Common myeloid progenitor, CD34-positive (primary cell): ENCODE measurements at regions not wholly inside any gene's neighbourhood (a gene's known extent, or its start where the extent isn't known, plus 50 kb on each side); places are given as distances from the start of the nearest gene placed in this dataset.

Experiments used
- CTCF ChIA-PET: fragments of 350-600 bp; sonication (Branson Sonifier 250); formaldehyde crosslinking; loops from one replicate; lab custom pipeline; 2021; ENCODE audit warnings: antibody characterized with exemption; lab: Charles Lee
- POLR2A ChIA-PET: fragments of 350-600 bp; sonication (Branson Sonifier 250); formaldehyde crosslinking; loops from one replicate; lab custom pipeline; 2021; ENCODE audit warnings: antibody characterized with exemption; lab: Charles Lee
- DNase-seq, 3 donors: peaks; one replicate each; pipeline versions ENCODE4 v3.0.0 to v3.0.0-alpha.2; 2013
- H3K27ac ChIP-seq, 2 experiments: 1 replicate in 1 of 2; 2 replicates in 1 of 2; pipeline ENCODE4 v1.7.0; 2013; ENCODE audit warnings: inconsistent platforms in 2 of 2, low read length in 2 of 2, mild to moderate bottlenecking in 2 of 2, low read depth in 1 of 2, moderate library complexity in 1 of 2; ENCODE audit not compliant: severe bottlenecking in 2 of 2, insufficient read depth in 1 of 2, poor library complexity in 1 of 2
- H3K27me3 ChIP-seq, 5 experiments: replicated peaks in 2 of 5; 1 replicate in 3 of 5; 2 replicates in 2 of 5; pipeline versions ENCODE4 v1.6.1 to v1.7.0; 2013; ENCODE audit warnings: low read length in 4 of 5, mild to moderate bottlenecking in 2 of 5, moderate library complexity in 2 of 5, inconsistent platforms in 1 of 5; ENCODE audit not compliant: insufficient read depth in 5 of 5, control insufficient read depth in 4 of 5
- H3K36me3 ChIP-seq, 4 experiments: 1 replicate in 2 of 4; 2 replicates in 2 of 4; pipeline versions ENCODE4 v1.6.1 to v1.7.0; 2013; ENCODE audit warnings: low read length in 3 of 4, control low read depth in 1 of 4, mild to moderate bottlenecking in 1 of 4; ENCODE audit not compliant: control insufficient read depth in 4 of 4, insufficient read depth in 4 of 4
- H3K4me1 ChIP-seq, 4 experiments: 1 replicate in 3 of 4; 2 replicates in 1 of 4; pipeline versions ENCODE4 v1.6.1 to v1.7.1; 2013; ENCODE audit warnings: low read length in 3 of 4, mild to moderate bottlenecking in 3 of 4, control low read depth in 1 of 4, inconsistent platforms in 1 of 4, moderate library complexity in 1 of 4; ENCODE audit not compliant: control insufficient read depth in 4 of 4, insufficient read depth in 4 of 4; ENCODE audit errors: control extremely low read depth in 1 of 4
- H3K4me3 ChIP-seq, 7 experiments: 1 replicate in 4 of 7; 2 replicates in 3 of 7; pipeline versions ENCODE4 v1.5.1 to v1.7.0; 2013; ENCODE audit warnings: mild to moderate bottlenecking in 7 of 7, low read length in 6 of 7, moderate library complexity in 6 of 7, inconsistent platforms in 2 of 7, low read depth in 2 of 7, control low read depth in 1 of 7; ENCODE audit not compliant: insufficient read depth in 4 of 7, control insufficient read depth in 1 of 7; ENCODE audit errors: extremely low read depth in 1 of 7
- H3K9me3 ChIP-seq, 5 experiments: 1 replicate in 4 of 5; 2 replicates in 1 of 5; pipeline versions ENCODE4 v1.6.1 to v1.7.1; 2013; ENCODE audit warnings: low read length in 4 of 5, mild to moderate bottlenecking in 2 of 5, inconsistent platforms in 1 of 5, low read depth in 1 of 5, moderate library complexity in 1 of 5; ENCODE audit not compliant: control insufficient read depth in 4 of 5, insufficient read depth in 2 of 5; ENCODE audit errors: control extremely low read depth in 1 of 5
- WGBS: methylation state at CpG from one replicate; pipeline ENCODE4 v1.1.5; 2013; ENCODE audit not compliant: insufficient coverage; 5-methylcytosine and 5-hydroxymethylcytosine counted together

GRCh38 chr22:48558016-48558415 is 1269.7 kb downstream of the BRD1 start:
- DNase-seq = no peak
- Histone ChIP-seq H3K4me1 (peaks cover 0 to 11% (median 4%) of the 10 kb centered on the region in 4 experiments), H3K27ac (no peak overlapping the region), H3K36me3 (no peaks in the 10 kb centered on the region), H3K9me3 (no peaks in the 10 kb centered on the region), H3K27me3 (no peaks in the 10 kb centered on the region), H3K4me3 (no peak overlapping the region)
- ChIA-PET POLR2A (no interaction called here), CTCF (no interaction called here)
- WGBS = 99% methylated on average over 12 of the region's 12 CpGs

GRCh38 chr22:48557473-48557872 is 1270.2 kb downstream of the BRD1 start:
- H3K27me3 ChIP-seq = no peaks in the 10 kb centered on the region

GRCh38 chr22:48556751-48557150 is 1270.9 kb downstream of the BRD1 start:
- Histone ChIP-seq H3K4me3 (no peak overlapping the region), H3K36me3 (no peaks in the 10 kb centered on the region), H3K4me1 (peaks cover 0 to 11% (median 4%) of the 10 kb centered on the region in 4 experiments), H3K27me3 (no peaks in the 10 kb centered on the region), H3K27ac (no peak overlapping the region), H3K9me3 (no peaks in the 10 kb centered on the region)
- no peak for DNase-seq
- CTCF ChIA-PET = no interaction called here
- WGBS = 98% methylated on average over 11 of the region's 12 CpGs
- POLR2A ChIA-PET = no interaction called here

More at GRCh38 chr22:48557473-48557872, 1270.2 kb downstream of the BRD1 start:
- WGBS = 95% methylated on average over 11 of the region's 11 CpGs
- H3K9me3 ChIP-seq = no peaks in the 10 kb centered on the region
- H3K4me3 ChIP-seq = no peak overlapping the region
- no peak overlapping the region for H3K27ac ChIP-seq
- no peak for DNase-seq
- peaks cover 0 to 11% (median 4%) of the 10 kb centered on the region in 4 experiments for H3K4me1 ChIP-seq
- ChIA-PET CTCF (no interaction called here), POLR2A (no interaction called here)
- no peaks in the 10 kb centered on the region for H3K36me3 ChIP-seq

- Histone ChIP-seq H3K36me3 (no peaks in the 10 kb centered on the region), H3K27ac (no peak overlapping the region), H3K9me3 (no peaks in the 10 kb centered on the region), H3K4me1 (peaks cover 0 to 11% (median 4%) of the 10 kb centered on the region in 4 experiments), H3K27me3 (no peaks in the 10 kb centered on the region), H3K4me3 (no peak overlapping the region)
- no peak for DNase-seq
- WGBS = 97% methylated on average over 8 of the region's 8 CpGs
- POLR2A ChIA-PET = no interaction called here
- CTCF ChIA-PET = no interaction called here
Measured at GRCh38 chr22:48556222-48556621, 1271.5 kb downstream of the BRD1 start.

- no peaks in the 10 kb centered on the region for H3K27me3 ChIP-seq
- ChIA-PET CTCF (interaction anchor here (0.9 to 2.3 kb wide), 3 partner anchors 9 to 19 kb away, joined by 3 to 8 read pairs (median 5); no protein-coding TSS in a partner anchor), POLR2A (no interaction called here)
- H3K4me1 ChIP-seq = peaks cover 0 to 11% (median 4%) of the 10 kb centered on the region in 4 experiments
- no peaks in the 10 kb centered on the region for H3K36me3 ChIP-seq
- peak overlapping the region in 1 of 7 experiments; percentile 1 for H3K4me3 ChIP-seq
- H3K27ac ChIP-seq = no peak overlapping the region
- no peaks in the 10 kb centered on the region for H3K9me3 ChIP-seq
- no peak for DNase-seq
- WGBS = 72% methylated on average over 8 of the region's 10 CpGs
Measured at GRCh38 chr22:48555606-48556005, 1272.1 kb downstream of the BRD1 start.

GRCh38 chr22:48554893-48555572 is 1272.6 kb downstream of the BRD1 start:
- Histone ChIP-seq H3K27ac (no peak overlapping the region), H3K27me3 (no peaks in the 10 kb centered on the region), H3K36me3 (no peaks in the 10 kb centered on the region), H3K9me3 (no peaks in the 10 kb centered on the region), H3K4me3 (peak overlapping the region in 1 of 7 experiments; percentile 1), H3K4me1 (peaks cover 0 to 11% (median 4%) of the 10 kb centered on the region in 4 experiments)
- ChIA-PET CTCF (interaction anchor here (0.9 to 2.3 kb wide), 3 partner anchors 10 to 19 kb away, joined by 3 to 8 read pairs (median 5); no protein-coding TSS in a partner anchor), POLR2A (no interaction called here)
- 80% methylated on average over 12 of the region's 22 CpGs for WGBS
- DNase-seq = no peak

GRCh38 chr22:48553694-48554308 is 1273.9 kb downstream of the BRD1 start:
- no peaks in the 10 kb centered on the region for H3K9me3 ChIP-seq
- H3K36me3 ChIP-seq = no peaks in the 10 kb centered on the region
- no peak overlapping the region for H3K4me3 ChIP-seq
- no peak for DNase-seq
- no peaks in the 10 kb centered on the region for H3K27me3 ChIP-seq
- ChIA-PET CTCF (interaction anchor here (1.7 to 2.3 kb wide), 2 partner anchors 11 to 14 kb away, joined by 5 to 8 read pairs; no protein-coding TSS in a partner anchor), POLR2A (no interaction called here)
- no peak overlapping the region for H3K27ac ChIP-seq
- WGBS = 96% methylated on average over 16 of the region's 22 CpGs
- H3K4me1 ChIP-seq = no peaks in the 10 kb centered on the region
